ENCODE measurements at regions not wholly inside any gene's neighbourhood (a gene's known extent, or its start where the extent isn't known, plus 50 kb on each side); places are given as distances from the start of the nearest gene placed in this dataset.

- TF ChIP-seq TAF1 (IDR thresholded peaks at IDR 0.05; ENCODE audit: borderline replicate concordance, low read depth, low read length) (no peak), POLR2AphosphoS5 (IDR thresholded peaks at IDR 0.05; ENCODE audit: low read depth, low read length) (no peak), POLR2A (IDR thresholded peaks at IDR 0.05; ENCODE audit: low read depth, low read length) (no peak)
Measured at GRCh38 chr13:99759163-99759552, 212.4 kb downstream of the ZIC5 start.

Measured in GM12892 (cell line).